H1 (cell line): ENCODE measurements at regions not wholly inside any gene's neighbourhood (a gene's known extent, or its start where the extent isn't known, plus 50 kb on each side); places are given as distances from the start of the nearest gene placed in this dataset.

Experiments used
- ASH2L ChIP-seq: fragments of 200-600, 300-600 bp; sonication (generic); IDR thresholded peaks from one replicate; pipeline ENCODE4 v1.7.1; 2017; ENCODE audit warnings: low read length
- CBX5 ChIP-seq: fragments of 300-800, 300-1000 bp; sonication (generic); IDR thresholded peaks from 2 replicates; pipeline ENCODE4 v1.7.1; 2016; ENCODE audit warnings: antibody characterized with exemption, low read length, low read depth
- GABPA ChIP-seq: IDR thresholded peaks from 2 replicates; pipeline ENCODE4 v1.6.1; 2011; ENCODE audit warnings: mild to moderate bottlenecking, low read length, moderate library complexity, borderline replicate concordance; ENCODE audit not compliant: insufficient read depth
- NANOG ChIP-seq: IDR thresholded peaks from 2 replicates; pipeline ENCODE4 v1.6.1; 2011; ENCODE audit warnings: low read length, low read depth, mild to moderate bottlenecking, inconsistent platforms; ENCODE audit not compliant: insufficient read depth, poor library complexity, severe bottlenecking
- PHF8 ChIP-seq: fragments of 200-600 bp; sonication (generic); conservative IDR thresholded peaks from 2 replicates; pipeline ENCODE4 v1.7.1; 2012; ENCODE audit warnings: low read depth, mild to moderate bottlenecking, inconsistent platforms, low read length, moderate library complexity
- POLR2AphosphoS5 ChIP-seq: IDR thresholded peaks from 2 replicates; pipeline ENCODE4 v1.6.1; 2011; ENCODE audit warnings: low read depth, low read length
- YY1 ChIP-seq: IDR thresholded peaks from 2 replicates; pipeline ENCODE4 v1.6.1; 2011; ENCODE audit warnings: low read depth, mild to moderate bottlenecking, low read length

GRCh38 chr11:106442032-106442431 lies 364.6 kb downstream of the AASDHPPT start (continued):
- no peak for TF ChIP-seq POLR2AphosphoS5
- TF ChIP-seq NANOG = no peak
- no peak for TF ChIP-seq GABPA
- TF ChIP-seq ASH2L = no peak
- TF ChIP-seq PHF8 = no peak
- no peak for TF ChIP-seq YY1
- TF ChIP-seq CBX5 = no peak
